ENCODE measurements at regions not wholly inside any gene's neighbourhood (a gene's known extent, or its start where the extent isn't known, plus 50 kb on each side); places are given as distances from the start of the nearest gene placed in this dataset.

Small RNAs in the stretch of these regions (small RNA-seq; reads per million reads assigned to genes)
- 0 to 0.03 (median 0) reads per million in 3 experiments for gene RN7SKP262

All from neural cell (in vitro differentiated cells).